GM19324 (cell line): ENCODE measurements at regions not wholly inside any gene's neighbourhood (a gene's known extent, or its start where the extent isn't known, plus 50 kb on each side); places are given as distances from the start of the nearest gene placed in this dataset.

ENCODE experiments used
- ATAC-seq: cut with Tn5 transposase; IDR thresholded peaks from one replicate; pipeline ENCODE4 v1.9.1; 2021; ENCODE audit warnings: mild to moderate bottlenecking, moderate library complexity; ENCODE audit not compliant: unreplicated experiment, low FRiP score

DNA sequence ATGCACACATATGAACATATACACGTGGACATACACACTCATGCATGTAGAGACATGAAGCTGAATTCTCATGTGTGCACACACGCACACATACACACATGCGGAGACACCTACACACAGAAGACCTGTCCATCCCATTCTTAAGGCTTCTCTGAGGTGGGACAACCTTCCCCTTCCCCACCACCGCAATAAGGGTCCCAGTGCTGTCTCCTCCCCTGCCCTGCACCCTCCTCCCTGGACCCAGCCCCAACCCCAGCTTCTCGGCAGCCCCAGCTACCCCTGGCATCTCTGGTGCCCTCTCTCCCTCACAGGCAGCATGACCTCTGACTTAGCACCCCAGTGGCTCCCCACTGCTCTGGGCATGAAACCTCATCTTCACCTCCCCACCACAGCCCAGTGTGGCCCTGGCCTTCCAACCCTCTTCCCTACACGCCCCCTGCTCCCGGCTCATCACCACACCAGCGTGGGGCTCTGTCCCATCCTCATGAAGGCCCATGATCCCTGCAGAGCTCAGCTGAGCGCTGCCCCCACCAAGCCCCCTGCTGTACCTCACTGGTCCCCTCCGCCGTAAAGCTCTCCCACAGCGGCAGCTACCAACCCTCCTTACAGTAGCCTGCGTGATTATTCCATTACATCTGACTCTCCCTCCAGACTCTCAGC is 204.1 kb upstream of the ZNF536 start:
- ATAC-seq: no peak

DNA sequence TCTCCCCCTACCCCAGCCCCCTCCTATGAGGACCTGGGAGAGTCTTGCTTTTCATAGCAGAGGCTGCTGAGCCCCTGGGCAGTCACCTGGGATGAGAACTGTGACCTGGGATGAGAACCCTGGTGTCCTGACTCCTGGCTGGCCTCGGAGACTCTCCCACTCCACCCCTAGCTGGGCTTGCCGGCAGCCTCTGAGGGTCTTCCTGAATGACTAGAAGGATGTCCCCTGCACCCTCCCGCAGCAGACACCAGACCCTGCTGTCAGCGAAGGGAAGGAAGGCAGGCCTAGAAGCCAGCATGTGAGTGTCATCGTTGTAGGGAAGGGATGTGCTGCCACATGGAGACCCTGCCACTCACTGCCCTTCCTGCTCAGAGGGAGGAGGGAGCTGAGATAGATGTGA is 203.4 kb upstream of the ZNF536 start:
- no peak for ATAC-seq

DNA sequence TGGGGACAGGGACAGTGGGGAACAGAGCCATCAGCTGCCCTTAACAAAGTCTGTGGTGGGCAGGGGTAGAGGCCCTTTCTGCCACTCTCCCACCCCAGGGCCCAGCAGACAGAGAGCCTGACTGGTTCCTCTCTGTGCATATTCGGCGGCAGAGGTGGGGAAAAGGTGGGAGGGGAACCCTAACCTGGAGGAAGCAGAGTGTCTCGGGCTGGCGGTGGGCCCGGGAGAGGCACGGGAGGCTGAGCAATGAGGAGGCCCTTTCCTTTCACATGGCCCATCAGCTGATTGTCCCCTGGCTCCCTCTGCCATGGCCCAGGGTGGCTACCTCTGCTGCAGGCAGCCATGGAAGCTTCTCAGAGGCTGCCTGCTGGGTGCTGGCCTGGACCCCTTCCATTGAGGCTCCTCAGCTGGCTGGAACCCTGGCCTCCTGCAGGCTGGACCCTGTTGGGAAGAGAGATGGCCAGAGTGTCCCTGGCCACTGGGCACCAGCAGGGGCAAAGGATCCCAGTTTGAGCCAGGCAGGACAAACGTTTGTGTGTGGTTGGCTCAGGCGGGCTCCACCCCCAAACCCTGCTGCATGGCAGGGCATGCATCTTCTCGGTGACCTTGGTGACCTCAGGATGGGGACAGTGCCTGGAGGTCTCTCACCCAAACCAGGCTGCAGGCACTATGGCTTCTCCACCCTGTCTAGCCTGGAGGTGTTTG is 202.8 kb upstream of the ZNF536 start:
- no peak for ATAC-seq

DNA sequence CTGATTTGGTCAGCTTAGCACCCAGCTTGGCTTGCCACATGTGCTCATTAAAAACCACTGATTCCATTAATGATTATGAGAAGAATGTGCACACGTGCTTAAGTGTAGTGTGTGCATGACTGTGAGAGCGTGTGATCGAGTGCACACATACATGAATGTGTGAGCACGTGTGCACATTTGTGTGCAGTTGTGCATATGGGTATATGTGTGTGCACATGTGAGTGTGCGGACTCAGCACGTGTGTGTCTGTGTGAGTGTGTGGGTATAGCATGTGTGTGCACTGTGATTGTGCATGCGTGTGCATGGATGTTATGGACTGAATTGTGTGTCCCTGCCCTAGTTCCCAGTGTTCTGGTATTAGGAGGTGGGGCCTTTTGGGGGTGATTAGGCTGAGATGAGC is 202.1 kb upstream of the ZNF536 start:
- no peak for ATAC-seq

DNA sequence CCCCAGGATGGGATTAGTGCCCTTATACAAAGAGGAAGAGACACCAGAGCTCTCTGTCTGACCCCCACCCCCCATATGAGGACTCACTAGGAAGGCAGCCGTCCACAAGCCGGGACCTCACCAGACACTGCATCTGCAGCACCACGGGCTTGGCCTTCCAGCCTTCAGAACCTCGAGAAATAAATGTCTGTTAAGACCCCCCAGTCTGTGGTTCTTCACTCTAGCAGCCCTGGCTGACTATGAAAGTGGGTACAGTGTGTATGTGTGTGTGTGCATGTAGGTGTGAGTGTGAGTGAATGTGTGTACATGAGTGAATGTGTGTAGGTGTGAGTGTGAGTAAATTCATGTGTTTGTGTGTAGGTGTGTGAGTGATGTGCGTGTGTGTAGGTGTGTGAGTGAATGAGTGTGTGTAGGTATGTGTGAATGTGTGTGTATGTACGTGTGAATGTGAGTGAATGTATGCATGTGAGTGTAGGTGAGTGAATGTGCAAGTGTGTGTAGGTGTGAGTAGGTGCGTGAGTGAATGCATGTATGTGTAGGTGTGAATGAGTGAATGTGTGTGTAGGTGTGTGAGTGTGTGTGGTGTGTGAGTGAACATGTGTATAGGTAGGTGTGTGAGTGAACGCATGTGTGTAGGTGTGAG is 201.6 kb upstream of the ZNF536 start:
- ATAC-seq: no peak

DNA sequence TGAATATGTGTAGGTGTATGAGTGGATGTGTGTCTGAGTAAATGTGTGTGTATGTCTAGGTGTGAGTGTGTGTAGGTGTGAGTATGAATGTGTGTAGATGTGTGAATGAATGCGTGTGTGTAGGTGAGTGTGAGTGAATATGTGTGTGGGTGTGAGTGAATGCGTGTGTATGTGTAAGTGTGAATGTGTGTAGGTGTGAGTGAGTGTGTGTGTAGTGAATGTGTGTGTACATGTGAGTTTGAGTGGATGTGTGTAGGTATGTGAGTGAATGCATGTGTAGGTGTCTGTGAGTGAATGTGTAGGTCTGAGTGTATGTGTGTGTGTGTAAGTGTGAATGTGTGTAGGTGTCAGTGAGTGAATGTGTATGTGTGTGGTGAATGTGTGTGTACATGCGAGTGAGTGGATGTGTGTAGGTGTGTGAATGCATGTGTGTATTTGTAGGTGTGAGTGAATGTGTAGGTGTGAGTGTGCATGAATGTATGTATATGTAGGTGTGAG is 201.0 kb upstream of the ZNF536 start:
- ATAC-seq: no peak

DNA sequence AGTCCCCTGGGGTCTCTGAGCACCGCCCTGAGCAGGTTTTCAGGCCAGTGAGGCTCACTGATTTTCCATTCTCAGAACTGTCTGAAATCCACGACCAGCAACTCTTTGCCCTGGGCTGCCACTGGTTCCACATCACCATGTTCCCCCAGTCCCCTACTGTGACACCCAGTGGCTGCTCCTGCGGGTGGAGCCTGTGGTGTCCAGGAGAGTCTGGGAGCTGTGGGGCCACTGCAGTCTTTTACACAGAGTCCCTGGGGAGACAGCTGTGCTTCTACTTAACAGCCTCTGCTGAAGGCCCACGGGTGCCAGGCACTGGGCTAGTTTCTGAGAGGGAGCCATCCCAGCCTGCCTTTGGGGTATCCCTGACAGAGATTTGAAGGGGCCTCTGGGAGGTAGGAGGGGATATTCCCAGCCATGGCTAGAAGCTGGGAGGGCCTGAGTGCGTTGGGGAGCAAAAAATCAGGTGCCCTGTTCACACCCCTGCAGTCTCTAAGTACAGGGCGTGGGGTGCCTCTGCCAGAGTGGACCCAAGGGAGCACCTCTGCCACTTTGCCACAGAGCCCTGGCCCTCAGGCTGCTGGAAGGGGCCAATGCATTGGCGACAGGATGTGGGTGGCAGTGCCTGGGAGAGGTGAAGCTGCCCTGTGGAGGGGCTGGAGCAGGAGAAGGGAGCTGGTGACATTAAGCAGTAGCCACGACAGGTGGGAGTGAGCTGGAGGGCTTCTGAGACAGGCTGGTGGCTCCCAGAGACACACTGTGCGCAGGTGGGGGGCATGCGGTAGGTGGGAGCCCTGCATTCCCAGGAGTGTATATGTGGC is 200.2 kb upstream of the ZNF536 start:
- ATAC-seq: no peak

DNA sequence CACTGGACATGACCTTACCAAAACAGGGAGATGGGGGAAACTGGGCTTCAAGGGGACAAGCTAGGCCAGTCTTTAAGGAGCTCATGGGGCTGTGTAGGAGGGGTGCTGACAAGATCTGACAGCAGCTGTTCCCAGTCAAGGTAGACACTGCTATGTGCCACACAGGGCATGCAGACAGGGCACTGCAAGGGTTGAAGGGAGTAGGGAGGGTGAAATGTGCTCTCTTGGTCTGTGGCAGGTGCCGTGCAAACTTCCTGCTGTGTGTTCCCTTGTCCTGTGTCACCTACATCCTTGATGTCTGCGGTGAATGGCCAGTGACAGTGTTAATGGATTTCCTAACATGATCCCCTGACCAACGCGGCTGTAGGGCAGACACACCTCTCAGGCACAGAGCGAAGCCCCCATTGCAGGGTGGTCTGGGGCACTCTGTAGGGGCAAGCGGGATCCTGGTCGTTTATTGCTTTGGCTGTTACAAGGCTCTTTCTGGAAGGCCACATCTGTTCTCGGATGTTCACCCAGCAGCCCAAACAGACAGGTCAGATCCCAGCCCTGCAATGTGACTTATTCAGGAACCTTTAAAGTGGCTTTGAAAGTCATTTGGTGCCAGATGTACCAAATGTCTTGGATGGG is 199.5 kb upstream of the ZNF536 start:
- no peak for ATAC-seq

DNA sequence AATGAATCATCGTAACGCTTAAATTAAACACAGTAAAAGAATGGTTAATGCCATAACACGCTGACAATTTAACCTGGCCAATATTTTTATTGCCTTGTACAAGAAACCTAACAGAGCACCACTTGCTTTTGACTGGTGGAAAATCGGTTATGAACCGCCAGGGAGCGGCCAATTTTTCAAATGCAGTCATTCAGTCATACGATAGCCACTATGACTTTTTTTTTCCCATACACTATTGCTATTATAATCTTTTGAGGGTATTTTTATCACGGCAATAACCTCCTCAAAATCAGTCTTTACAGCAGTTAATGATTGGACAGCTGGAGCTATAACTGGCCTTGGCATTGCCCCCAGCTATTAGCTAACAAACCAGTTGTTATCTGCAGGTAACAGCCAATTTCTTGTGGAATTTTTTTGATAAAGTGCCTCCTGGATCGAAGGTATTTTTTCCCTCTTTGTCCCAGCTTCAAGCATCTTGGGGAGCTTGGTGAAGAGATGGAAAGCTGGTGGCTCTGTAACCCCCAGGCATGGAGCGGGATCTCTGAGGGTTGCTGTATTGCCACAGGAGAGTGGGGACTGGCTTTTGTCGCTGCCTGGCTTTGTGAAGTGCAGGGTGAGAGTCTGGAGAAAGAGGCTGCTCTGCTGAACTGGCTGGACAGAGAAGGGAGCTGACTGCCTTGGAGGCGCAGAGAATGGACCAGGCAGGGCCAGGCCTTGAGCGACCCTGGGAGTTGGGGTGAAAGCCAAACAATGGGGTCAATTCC is 198.4 kb upstream of the ZNF536 start:
- ATAC-seq: no peak

DNA sequence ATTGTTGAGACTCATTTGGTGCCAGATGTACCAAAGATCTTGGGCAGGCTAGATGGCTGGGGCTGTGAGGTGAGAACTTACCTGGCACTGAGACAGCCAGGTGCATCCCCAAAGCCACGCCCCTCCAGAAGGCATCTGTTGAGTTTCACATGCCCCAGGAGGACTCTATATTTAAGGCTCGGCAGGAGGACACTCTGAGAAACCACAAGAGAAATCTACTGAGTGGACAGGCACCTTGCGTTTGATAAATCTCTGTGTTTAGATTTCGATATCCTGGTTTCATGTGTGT is 197.9 kb upstream of the ZNF536 start:
- no peak for ATAC-seq

DNA sequence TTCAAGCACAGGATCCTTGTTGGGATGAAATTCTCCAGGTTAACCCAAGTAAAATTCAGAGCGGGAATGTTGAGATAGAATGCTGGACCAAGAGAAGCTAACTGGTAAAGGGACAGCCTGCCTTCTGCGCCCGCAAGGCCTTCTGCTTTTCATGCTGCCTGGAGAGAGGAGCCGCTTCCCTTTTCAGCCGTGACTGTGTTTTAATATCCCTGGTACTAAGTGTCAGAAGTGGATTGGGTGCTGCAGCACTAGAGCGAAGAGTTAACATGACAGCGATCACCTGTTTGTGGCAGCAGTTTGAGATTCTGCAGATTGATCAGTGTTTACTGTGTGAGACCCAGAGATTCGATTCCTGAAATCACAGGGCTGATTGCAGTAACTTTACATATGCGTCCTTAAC is 197.4 kb upstream of the ZNF536 start:
- no peak for ATAC-seq

DNA sequence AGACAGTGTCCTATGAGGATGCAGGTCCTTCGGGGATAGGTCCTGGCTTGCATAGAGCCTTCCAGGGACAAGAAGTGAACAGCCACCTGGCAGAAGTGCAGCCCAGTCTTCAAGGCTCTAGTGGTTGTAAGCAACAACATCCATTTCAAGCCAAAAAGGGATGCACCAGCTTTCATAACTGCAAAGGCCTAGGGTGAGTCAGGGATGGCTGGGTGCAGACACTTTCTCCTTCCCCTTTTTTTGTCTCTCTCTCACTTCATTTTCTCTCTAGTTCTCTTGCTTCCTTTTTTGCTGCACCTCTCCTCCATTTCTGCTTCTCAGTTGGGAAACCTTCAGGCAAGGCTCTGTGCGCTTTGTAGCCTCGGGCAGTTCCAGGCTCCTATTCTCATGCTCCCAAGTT is 196.2 kb upstream of the ZNF536 start:
- ATAC-seq: no peak

DNA sequence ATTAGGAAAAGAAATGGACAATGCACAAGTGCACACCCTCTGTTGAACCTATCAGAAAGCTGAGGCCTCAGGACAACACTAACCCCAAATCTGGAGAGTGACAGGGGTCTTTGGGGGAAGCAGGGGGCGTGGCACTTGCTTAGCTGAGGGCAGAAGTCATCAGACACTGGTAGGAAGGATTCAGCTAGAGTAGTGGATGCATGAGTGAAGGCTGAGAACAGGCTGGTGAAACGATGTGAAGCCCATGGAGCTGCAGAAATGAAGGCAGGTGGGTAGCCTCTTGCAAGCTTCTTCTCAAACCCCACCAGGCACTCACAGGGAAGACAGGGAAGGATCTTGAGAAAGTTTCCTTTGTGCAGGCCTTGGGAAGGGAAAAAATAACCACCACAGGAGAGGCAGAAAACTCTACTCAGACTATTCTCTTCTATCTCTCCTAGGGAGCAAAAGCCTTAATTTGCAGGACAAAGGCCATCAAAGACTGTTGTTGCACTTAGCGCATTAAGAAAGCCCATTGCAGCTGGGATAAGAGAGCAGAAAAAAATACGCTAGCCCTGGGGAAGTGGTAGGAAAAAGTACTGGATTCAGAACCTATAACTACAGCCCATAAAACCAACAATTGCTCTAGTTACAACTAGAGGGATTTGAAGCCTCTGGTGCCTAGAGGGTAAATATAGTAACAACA is 193.3 kb upstream of the ZNF536 start:
- no peak for ATAC-seq

DNA sequence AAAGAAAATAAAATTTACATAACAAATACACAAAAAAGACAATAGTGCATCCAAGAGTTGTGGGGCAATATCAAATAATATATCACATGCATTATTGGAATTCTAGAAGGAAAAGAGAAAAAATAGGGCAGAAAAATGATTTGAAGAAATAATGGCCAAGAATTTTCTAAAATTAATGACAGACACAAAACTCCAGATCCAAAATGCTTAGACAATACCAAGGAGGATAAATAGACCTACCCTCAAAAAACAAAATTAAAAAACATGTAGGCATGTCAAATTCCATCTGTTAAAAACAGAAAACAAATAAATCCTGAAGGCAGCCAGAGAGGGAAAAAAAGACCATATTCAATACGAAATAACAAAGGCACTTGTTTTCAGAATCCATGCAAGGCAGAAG is 191.5 kb upstream of the ZNF536 start:
- ATAC-seq: no peak

DNA sequence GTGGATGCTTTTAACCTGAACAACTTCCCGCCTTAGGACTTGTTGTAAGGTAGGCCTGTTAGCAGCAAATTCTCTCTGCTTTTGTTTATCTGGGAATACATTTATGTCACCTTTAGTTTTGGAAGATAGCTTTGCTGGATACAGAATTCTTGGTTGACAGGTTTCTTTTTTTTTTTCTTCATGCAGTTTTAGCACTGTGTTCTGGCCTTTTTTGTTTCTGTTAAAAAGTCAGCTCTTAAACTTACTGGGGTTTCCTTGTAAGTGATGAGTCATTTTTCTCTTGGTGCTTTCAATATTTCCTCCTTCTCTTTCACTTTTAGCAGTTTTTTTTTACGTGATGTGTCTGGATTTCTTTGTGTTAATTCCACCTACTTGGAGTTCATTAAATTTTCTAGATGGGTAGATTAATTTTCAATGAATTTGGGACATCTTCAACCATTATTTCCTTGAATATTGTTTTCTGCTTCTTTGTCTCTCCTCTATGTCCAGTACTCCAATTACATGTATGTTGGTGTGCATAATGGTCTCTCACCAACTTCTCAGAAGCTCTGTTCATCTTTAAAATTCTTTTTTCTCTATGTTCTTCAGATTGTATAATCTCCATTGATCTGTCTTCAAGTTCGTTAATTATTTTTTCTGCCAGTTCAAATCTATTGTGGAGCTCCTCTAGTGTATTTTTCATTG is 188.2 kb upstream of the ZNF536 start:
- no peak for ATAC-seq

DNA sequence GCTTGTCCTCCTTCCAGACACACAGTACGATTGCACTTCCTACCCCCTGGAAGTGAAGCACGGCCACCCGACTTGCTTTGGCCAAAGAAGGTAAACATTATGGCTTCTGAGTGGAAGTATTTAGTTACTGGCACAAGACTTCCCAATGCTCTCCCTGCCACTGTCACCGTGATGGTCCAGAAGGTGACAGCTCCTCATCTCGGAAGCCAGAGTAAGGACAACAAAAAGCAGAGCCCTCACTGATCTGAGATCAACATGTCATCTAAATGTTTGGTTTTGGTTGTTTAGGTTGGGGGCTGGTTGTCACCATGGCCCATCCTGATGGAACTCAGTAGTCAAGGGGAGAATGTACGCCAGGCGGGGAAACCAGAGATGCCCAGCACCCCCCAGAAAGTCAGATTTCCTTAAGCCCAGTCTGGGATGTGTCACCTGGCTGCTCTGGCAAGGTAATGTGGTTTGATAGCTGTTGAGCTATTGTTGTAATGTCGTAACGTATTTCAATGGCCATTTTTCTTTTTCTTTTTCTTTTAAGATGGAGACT is 170.1 kb upstream of the ZNF536 start:
- ATAC-seq: no peak

DNA sequence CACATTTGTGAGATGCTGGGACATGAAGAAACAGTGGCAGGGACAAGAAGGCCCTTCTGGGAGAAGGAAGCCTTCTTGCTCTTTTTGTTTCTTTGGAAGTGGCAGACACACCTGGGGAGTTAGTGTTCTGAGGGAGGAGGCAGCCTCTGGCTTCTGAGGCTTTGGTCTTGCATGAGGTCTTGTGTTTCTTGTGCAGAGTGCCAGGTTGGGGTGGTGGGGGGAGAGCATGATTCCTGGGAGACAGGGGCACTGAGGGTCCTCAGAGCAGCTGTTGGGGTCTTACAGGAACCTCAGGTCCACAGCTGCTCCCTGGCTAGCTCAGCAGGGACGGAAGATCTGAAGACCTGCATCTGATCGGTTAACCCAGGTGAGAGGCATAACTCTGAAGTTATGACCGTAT is 167.5 kb upstream of the ZNF536 start:
- no peak for ATAC-seq

DNA sequence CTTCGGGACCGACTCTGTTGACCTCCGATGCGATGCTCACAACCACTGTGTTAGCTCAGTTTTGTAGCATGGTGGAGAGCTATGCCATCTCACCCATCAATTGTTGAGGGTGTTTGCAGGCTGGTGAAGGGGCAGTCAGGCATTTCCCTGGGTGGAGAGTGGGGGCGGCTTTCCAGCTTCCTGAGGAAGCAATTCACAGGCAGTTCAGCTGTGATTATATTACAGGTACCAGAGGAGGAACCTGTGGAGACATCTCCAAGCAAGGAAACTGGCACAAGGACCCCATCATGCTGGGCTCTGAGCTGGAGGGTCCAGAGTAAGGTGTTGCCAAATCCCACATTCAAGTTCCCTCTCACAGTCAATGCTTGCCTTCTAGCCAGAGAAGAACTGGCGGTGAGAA is 166.0 kb upstream of the ZNF536 start:
- ATAC-seq: no peak

DNA sequence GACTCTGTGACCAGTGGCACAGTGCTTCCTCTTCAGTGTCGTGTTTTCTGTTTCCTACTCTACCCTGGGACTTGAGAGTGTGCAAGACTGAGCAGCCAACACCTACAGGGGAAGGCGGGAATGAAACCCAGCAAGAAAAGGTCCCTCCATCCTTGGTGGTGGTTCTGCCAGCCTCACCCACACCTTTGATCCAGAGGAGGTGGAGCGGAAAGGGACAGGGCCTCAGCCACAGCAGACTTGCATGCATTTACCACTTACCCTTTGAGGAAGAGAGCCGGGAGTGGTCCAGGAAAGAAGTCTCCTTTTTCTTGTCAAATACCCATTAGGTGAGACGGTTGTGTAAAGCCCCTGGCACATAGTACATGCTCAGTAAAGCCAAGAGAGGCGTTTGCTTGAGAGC is 164.8 kb upstream of the ZNF536 start:
- no peak for ATAC-seq
